GM12872 (cell line): ENCODE measurements at regions not wholly inside any gene's neighbourhood (a gene's known extent, or its start where the extent isn't known, plus 50 kb on each side); places are given as distances from the start of the nearest gene placed in this dataset.

Source experiments
- TF ChIP-seq, protein P1 (sequence below): IDR thresholded peaks from 3 replicates; pipeline ENCODE4 v1.5.1; 2011; ENCODE audit warnings: low read depth, mild to moderate bottlenecking, low read length, moderate library complexity; ENCODE audit not compliant: insufficient read depth

DNA sequence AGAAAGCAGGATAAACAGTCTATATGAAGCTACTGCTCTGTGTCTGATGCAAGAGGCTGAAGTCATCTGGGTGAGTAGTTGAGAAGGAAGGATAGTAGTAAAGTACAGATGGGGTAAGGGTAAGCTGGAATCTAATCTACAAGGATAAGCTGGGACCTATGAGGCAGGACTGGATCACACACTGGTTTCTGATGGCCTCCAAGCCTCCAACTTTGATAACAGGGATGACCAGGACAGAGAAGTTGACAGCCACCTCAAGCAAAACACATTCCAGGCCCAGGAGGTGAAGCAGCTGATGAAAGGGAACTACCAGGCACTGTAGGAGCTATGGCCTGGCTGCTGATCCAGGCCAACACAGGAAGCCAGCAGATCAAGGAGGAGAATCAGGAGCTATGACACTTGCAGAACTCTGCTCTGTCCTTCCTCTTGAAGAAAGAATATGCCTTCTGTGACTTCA is 278.1 kb upstream of the TMEM229A start:
- TF ChIP-seq, protein P1, sequence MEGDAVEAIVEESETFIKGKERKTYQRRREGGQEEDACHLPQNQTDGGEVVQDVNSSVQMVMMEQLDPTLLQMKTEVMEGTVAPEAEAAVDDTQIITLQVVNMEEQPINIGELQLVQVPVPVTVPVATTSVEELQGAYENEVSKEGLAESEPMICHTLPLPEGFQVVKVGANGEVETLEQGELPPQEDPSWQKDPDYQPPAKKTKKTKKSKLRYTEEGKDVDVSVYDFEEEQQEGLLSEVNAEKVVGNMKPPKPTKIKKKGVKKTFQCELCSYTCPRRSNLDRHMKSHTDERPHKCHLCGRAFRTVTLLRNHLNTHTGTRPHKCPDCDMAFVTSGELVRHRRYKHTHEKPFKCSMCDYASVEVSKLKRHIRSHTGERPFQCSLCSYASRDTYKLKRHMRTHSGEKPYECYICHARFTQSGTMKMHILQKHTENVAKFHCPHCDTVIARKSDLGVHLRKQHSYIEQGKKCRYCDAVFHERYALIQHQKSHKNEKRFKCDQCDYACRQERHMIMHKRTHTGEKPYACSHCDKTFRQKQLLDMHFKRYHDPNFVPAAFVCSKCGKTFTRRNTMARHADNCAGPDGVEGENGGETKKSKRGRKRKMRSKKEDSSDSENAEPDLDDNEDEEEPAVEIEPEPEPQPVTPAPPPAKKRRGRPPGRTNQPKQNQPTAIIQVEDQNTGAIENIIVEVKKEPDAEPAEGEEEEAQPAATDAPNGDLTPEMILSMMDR, result no peak

DNA sequence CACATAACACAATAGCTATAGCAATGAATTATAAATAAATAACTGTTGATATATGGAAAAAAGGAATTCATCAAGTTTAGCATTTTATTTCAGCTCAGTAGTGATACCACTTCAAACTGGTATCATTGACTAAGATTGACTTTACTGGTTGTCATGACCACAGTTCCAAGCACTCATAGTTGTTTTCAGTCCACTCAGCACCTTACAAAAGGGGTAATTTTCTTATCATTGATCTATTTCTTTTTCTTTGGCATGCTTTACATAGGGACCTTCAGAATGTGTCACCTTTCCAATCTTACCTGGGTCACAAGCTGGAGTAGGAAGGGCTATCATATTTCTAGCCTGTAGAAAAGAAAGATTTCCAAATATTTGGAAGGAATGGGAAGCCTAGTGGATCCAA is 275.5 kb upstream of the TMEM229A start:
- TF ChIP-seq, protein P1, result no peak

DNA sequence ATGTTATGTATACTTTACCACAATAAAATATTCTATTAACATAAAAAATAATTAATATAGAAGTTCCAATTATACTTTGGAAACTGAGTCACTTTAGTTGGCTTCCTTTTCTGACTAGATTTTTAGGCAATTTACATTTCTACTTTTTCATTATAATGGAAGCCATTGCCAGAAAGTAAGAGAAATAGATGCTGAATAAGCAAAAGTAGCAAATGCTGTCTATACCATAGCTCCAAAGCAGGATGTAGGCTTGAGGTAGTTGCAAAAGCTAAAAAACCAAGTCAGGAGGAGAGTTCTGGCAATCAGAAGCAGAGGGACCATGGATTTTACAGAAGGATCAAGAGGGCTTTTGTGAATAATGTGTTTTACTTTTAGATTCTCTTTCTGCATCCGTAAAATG is 262.4 kb upstream of the TMEM229A start:
- TF ChIP-seq, protein P1, result no peak

DNA sequence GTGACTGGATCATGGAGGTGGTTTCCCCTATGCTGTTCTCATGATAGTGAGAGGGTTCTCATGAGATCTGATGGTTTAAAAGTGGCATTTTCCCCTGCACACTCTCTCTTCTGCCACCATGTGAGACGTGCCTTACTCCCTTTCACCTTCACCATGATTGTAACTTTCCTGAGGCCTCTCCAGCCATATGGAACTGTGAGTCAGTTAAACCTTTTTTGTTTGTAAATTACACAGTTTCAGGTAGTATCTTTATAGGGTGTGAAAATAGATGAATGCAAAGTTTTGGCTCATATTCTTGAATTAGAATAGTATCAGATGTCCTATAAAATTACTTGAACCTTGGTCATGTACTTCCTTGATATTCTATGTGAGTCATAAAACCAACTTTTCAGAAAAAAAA is 252.1 kb upstream of the TMEM229A start:
- TF ChIP-seq, protein P1, result no peak

DNA sequence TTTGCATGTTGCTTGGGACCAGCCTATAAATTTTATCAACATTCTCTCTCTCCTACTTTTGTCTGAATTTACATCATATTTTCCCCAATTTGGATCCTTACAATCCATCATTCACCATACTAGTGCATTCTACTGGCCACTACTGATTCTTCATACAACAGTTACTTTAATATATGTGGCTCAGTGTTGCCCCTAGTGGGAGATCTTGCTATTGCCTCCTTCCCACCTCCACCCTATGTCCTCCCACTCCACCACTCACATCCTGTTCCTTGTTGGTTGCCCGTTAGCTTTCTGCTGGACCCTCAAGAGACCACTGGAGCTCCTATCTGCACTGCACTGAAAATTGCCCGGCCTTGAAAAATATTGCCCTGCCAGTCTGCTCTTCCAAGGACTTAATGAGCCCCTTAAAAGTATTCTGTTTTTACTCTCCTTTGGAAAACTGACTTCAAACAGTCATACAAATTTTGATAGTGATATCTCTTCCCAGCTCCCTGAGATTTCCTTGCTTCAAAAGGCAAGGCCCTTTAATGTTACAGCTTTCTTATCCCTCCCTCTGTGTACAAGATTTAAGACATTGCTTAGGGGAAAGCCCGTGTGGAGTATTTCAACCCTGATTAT is 243.2 kb upstream of the TMEM229A start:
- TF ChIP-seq, protein P1, result peak; percentile 74

DNA sequence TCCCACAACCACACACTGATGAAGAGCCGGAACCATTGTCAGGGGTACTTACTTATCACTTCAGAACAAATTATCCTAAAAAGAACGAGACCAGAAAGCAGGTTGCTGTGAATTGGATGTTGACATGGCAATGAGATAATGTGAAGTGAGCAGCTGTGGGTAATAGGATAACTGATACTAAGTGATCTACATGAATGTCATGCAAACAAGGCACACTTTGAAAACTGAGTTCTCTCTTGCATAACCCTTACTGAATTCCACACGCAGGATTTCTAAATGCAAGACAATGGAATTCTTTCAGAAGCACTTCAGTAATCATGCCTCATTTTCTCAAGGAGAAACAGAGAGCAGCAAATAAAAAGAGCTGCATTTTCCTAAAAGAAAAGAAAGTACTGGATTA is 242.5 kb upstream of the TMEM229A start:
- TF ChIP-seq, protein P1, result no peak

DNA sequence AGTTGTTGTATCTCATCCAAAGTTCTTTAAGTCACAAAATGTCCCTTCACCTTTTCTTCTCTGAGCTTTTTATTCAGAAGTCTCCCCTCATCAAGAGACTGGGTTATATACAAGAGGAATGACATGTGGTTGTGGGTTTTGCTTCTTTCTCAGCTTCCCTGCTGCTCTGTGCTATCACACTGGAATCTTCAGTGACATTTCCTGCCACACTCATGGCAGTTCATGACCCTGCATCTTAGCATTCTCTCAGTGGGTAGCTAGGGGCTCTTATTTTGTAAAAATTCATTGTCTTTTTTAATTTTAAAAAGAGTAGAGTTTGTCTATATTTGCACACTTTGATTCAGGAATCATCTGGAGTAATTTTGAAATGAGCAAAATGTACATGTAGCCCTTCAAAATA is 236.9 kb upstream of the TMEM229A start:
- TF ChIP-seq, protein P1, result no peak
